Endothelial cell of umbilical vein (primary cell): ENCODE measurements at regions not wholly inside any gene's neighbourhood (a gene's known extent, or its start where the extent isn't known, plus 50 kb on each side); places are given as distances from the start of the nearest gene placed in this dataset.

Source experiments
- MAX ChIP-seq: IDR thresholded peaks from 2 replicates; pipeline ENCODE4 v1.6.1; 2011; ENCODE audit not compliant: insufficient read depth, insufficient read length
- TF ChIP-seq, protein P1 (sequence below), 2 donors: IDR thresholded peaks; 1 replicate in 1 of 2; 2 replicates in 1 of 2; pipeline ENCODE4 v1.5.1; 2011; ENCODE audit warnings: low read length in 2 of 2, mild to moderate bottlenecking in 2 of 2, moderate library complexity in 2 of 2, control low read depth in 1 of 2, inconsistent platforms in 1 of 2, low read depth in 1 of 2; ENCODE audit not compliant: insufficient read depth in 1 of 2; ENCODE audit errors: extremely low read depth in 1 of 2

DNA sequence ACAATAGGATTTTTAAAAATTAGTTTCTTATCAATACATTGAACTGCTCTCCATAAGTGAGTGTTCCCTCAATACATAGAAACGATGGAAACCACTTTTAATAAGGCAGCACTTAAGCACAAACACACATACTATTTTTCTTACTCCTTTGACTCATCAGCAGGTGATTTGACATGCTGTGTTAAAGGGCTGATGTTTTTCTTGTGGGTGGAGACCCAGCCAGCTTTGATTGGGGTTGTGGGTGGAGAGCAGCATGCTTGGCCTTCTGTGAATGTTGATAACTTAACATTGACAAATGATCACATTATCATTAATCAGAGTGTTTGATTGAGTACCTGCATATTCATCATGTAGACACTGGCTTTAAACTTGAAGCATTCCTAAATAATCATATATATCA, 223.0 kb upstream of the DPH6 start:
- TF ChIP-seq, protein P1, sequence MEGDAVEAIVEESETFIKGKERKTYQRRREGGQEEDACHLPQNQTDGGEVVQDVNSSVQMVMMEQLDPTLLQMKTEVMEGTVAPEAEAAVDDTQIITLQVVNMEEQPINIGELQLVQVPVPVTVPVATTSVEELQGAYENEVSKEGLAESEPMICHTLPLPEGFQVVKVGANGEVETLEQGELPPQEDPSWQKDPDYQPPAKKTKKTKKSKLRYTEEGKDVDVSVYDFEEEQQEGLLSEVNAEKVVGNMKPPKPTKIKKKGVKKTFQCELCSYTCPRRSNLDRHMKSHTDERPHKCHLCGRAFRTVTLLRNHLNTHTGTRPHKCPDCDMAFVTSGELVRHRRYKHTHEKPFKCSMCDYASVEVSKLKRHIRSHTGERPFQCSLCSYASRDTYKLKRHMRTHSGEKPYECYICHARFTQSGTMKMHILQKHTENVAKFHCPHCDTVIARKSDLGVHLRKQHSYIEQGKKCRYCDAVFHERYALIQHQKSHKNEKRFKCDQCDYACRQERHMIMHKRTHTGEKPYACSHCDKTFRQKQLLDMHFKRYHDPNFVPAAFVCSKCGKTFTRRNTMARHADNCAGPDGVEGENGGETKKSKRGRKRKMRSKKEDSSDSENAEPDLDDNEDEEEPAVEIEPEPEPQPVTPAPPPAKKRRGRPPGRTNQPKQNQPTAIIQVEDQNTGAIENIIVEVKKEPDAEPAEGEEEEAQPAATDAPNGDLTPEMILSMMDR (IDR thresholded peaks at IDR 0.05; ENCODE audit: extremely low read depth in 1 of 2, insufficient read depth in 1 of 2, low read depth in 1 of 2, low read length in 2 of 2), result no peak
- no peak for TF ChIP-seq MAX
